Transverse colon (tissue), 4 donors: ENCODE measurements at regions not wholly inside any gene's neighbourhood (a gene's known extent, or its start where the extent isn't known, plus 50 kb on each side); places are given as distances from the start of the nearest gene placed in this dataset.

Experiments
- EP300 ChIP-seq: sonication (generic); formaldehyde crosslinking; IDR thresholded peaks from one replicate; pipeline ENCODE4 v1.6.1; 2017; ENCODE audit warnings: antibody characterized with exemption, low read depth
- POLR2AphosphoS5 ChIP-seq, 3 donors: sonication (generic); formaldehyde crosslinking; IDR thresholded peaks; one replicate each; pipeline ENCODE4 v1.6.1; 2016; ENCODE audit warnings: antibody characterized with exemption in 3 of 3
- TF ChIP-seq, protein P1 (sequence below), 5 experiments: fragments of 200-600 bp in 3 of 5; fragments of 450-650 bp in 2 of 5; sonication (generic) in 3 of 5; IDR thresholded peaks; 1 replicate in 2 of 5; 2 replicates in 3 of 5; pipeline ENCODE4 v1.5.1; 2016 to 2017; ENCODE audit warnings: antibody characterized with exemption in 5 of 5, inconsistent platforms in 3 of 5, mild to moderate bottlenecking in 2 of 5, moderate library complexity in 1 of 5

DNA sequence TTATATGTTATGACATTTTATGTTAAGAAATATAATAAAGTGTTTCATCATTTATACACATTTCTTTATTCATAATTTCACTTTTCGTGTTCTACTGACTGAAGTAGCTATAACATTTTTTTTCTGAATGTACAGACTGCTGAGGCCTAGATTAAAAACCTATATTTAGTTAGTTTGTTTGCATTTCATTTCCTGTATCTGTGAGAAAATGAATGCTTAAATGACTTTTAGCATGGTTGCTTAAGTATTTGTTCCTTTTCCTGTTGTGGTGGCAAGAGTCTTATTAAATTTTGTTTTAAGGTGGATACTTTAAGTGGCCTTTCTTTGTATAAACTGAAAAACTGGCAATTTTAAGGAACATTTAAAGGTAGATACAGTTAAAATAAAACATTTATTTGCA, 779.7 kb upstream of the MAN1A1 start:
- TF ChIP-seq, protein P1, sequence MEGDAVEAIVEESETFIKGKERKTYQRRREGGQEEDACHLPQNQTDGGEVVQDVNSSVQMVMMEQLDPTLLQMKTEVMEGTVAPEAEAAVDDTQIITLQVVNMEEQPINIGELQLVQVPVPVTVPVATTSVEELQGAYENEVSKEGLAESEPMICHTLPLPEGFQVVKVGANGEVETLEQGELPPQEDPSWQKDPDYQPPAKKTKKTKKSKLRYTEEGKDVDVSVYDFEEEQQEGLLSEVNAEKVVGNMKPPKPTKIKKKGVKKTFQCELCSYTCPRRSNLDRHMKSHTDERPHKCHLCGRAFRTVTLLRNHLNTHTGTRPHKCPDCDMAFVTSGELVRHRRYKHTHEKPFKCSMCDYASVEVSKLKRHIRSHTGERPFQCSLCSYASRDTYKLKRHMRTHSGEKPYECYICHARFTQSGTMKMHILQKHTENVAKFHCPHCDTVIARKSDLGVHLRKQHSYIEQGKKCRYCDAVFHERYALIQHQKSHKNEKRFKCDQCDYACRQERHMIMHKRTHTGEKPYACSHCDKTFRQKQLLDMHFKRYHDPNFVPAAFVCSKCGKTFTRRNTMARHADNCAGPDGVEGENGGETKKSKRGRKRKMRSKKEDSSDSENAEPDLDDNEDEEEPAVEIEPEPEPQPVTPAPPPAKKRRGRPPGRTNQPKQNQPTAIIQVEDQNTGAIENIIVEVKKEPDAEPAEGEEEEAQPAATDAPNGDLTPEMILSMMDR (IDR thresholded peaks at IDR 0.05) = no peak
- TF ChIP-seq POLR2AphosphoS5 (IDR thresholded peaks at IDR 0.05) = no peak
- TF ChIP-seq EP300 = no peak
